Cardiac muscle cell (in vitro differentiated cells and primary cell): ENCODE measurements at regions not wholly inside any gene's neighbourhood (a gene's known extent, or its start where the extent isn't known, plus 50 kb on each side); places are given as distances from the start of the nearest gene placed in this dataset.

Experiments used
- DNase-seq, 2 donors: peaks; one replicate each; pipeline versions ENCODE4 v3.0.0 to v3.0.0-alpha.2; 2010 to 2017; ENCODE audit warnings: low read depth in 1 of 2, low spot score in 1 of 2
- H3K27ac ChIP-seq: fragments of 200-600 bp; sonication (generic); 2 replicates; pipeline ENCODE4 v1.5.1; 2016
- H3K27me3 ChIP-seq: fragments of 200-600 bp; sonication (generic); 2 replicates; pipeline ENCODE4 v1.6.0; 2016; ENCODE audit warnings: control low read depth
- H3K36me3 ChIP-seq: fragments of 200-600 bp; sonication (generic); 2 replicates; pipeline ENCODE4 v1.5.1; 2016; ENCODE audit warnings: control low read depth
- H3K4me1 ChIP-seq: fragments of 200-600 bp; sonication (generic); 2 replicates; pipeline ENCODE4 v1.8.1; 2017; ENCODE audit warnings: low read depth, mild to moderate bottlenecking, mixed run types
- H3K4me3 ChIP-seq: fragments of 200-600 bp; sonication (generic); 2 replicates; pipeline ENCODE4 v1.5.1; 2016; ENCODE audit warnings: mild to moderate bottlenecking
- H3K9me3 ChIP-seq: fragments of 200-600 bp; sonication (generic); 2 replicates; pipeline ENCODE4 v1.5.1; 2017; ENCODE audit warnings: low read depth, mild to moderate bottlenecking, control low read depth
- TF ChIP-seq, protein P1 (sequence below): IDR thresholded peaks from 2 replicates; pipeline ENCODE4 v1.5.1; 2012; ENCODE audit warnings: low read depth, mild to moderate bottlenecking, low read length

DNA sequence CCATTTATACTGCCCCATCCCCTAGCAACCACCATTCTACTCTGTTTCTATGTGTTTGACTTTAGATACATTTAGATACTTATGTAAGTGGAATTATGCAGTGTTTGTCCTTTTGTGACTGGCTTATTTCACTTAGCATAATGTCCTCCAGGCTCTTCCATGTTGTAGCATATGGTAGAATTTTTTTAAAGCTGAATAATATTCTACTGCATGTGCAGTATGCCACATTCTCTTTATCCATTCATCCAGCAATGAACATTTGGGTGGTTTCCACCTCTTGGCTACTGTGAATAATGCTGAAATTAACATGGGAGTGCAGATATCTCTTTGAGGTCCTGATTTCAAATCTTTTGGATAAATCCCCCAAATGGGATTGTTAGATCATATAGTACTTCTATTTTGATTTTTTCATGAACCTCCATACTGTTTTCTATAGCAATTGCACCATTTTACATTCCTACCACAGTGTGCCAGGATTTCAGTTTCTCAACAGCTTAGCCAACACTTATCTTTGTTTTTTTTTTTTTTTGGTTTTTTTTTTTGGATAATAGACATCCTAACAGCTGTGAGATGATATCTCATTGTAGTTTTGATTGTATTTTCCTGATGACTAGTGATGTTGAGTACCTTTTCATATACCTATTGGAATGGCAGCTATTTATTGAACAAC, 105.9 kb upstream of the LNX1 start:
- DNase-seq = peak in 1 of 2 donors; percentile 65
- Histone ChIP-seq H3K27ac (no peak overlapping the region), H3K36me3 (no peaks in the 10 kb centered on the region), H3K4me1 (peaks cover 1% of the 10 kb centered on the region), H3K4me3 (no peak overlapping the region), H3K9me3 (no peaks in the 10 kb centered on the region), H3K27me3 (no peaks in the 10 kb centered on the region)
- TF ChIP-seq, protein P1, sequence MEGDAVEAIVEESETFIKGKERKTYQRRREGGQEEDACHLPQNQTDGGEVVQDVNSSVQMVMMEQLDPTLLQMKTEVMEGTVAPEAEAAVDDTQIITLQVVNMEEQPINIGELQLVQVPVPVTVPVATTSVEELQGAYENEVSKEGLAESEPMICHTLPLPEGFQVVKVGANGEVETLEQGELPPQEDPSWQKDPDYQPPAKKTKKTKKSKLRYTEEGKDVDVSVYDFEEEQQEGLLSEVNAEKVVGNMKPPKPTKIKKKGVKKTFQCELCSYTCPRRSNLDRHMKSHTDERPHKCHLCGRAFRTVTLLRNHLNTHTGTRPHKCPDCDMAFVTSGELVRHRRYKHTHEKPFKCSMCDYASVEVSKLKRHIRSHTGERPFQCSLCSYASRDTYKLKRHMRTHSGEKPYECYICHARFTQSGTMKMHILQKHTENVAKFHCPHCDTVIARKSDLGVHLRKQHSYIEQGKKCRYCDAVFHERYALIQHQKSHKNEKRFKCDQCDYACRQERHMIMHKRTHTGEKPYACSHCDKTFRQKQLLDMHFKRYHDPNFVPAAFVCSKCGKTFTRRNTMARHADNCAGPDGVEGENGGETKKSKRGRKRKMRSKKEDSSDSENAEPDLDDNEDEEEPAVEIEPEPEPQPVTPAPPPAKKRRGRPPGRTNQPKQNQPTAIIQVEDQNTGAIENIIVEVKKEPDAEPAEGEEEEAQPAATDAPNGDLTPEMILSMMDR = peak; percentile 13

DNA sequence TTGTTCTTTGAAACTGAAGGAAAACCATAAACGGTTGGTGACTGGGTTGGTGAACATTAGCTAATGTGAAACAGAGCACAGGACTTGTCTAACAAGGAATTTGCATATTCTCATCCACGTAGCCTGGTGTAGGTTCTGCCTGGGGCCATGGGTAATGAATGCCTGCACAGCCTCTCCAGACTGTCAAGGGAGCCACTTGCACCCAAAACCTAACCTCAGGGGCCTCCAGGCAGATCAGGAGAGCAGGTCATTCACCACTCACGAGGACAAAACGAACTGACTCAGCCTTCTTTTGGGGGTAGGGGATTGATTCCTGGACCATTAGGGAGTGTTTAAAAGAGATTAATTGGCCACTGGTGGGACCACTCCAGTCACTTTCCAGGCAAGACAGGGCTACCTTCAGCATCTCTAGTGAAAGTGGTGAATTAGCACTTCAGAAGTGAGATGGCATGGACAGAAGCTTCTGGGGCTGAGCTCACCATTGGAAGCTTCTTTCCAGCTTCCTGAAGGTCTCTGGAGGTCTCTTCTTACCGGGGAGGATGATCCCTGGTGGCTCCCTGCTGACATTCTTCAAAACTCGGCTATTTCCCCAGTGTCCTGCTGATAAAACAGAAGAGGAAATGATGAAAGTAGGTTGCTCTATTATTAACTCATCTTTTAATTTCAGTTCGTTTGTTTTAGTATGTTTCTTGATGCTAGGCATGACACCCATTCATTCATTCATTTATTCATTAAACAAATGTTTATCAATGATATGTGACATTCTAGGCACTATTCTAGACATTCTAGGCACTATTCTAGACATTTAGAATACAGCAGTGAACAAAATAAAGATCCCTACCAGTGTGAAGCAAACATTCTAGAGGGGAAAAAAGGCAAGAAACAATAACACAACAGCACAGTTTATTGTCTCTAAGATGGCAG, 104.5 kb upstream of the LNX1 start:
- Histone ChIP-seq H3K9me3 (no peaks in the 10 kb centered on the region), H3K27me3 (no peaks in the 10 kb centered on the region), H3K36me3 (no peaks in the 10 kb centered on the region), H3K4me1 (no peaks in the 10 kb centered on the region), H3K27ac (no peak overlapping the region), H3K4me3 (no peak overlapping the region)
- no peak for DNase-seq
- TF ChIP-seq, protein P1 = no peak

DNA sequence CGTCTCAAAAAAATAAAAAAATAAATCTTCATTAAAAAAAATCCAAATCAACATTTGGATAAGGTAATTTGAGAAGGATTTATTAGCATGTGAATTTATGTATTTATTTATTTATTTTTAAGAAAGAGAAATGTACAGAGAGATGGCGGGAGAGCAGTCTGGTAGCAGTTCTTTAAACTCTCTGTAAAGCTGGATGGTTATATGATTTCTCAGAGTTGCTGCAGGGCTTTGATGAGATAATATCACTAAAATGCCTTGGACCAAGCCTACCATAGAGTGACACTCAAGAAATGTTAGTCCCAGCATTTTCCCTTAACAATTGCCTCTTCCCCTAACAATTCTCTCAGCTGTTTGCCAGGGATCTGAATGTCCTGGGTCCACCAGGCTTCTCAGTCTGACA, 103.4 kb upstream of the LNX1 start:
- H3K4me3 ChIP-seq = no peak overlapping the region
- TF ChIP-seq, protein P1 = no peak
- H3K4me1 ChIP-seq = no peaks in the 10 kb centered on the region
- H3K36me3 ChIP-seq = no peaks in the 10 kb centered on the region
- H3K27ac ChIP-seq = no peak overlapping the region
- DNase-seq = no peak
- no peaks in the 10 kb centered on the region for H3K9me3 ChIP-seq
- no peaks in the 10 kb centered on the region for H3K27me3 ChIP-seq

DNA sequence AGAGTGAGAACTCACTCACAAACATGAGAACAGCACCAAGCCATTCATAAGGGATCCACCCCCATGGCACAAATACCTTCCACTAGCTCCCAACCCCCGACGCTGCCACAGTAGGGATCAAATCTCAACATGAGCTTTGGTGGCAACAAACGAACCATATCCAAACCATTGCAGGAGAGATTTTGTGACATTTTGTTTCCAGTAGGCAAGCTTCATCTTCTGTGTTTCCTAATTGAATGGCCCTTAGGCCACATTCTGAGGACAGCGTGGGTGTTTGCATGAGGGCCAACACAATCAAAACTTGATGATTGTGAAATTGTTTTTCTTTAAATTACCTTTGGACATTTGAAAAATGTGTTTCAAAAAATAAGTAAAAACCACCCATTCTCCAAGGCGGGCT, 102.6 kb upstream of the LNX1 start:
- Histone ChIP-seq H3K36me3 (no peaks in the 10 kb centered on the region), H3K4me1 (no peaks in the 10 kb centered on the region), H3K27ac (no peak overlapping the region), H3K27me3 (no peaks in the 10 kb centered on the region), H3K4me3 (no peak overlapping the region), H3K9me3 (no peaks in the 10 kb centered on the region)
- no peak for DNase-seq
- TF ChIP-seq, protein P1 = no peak

DNA sequence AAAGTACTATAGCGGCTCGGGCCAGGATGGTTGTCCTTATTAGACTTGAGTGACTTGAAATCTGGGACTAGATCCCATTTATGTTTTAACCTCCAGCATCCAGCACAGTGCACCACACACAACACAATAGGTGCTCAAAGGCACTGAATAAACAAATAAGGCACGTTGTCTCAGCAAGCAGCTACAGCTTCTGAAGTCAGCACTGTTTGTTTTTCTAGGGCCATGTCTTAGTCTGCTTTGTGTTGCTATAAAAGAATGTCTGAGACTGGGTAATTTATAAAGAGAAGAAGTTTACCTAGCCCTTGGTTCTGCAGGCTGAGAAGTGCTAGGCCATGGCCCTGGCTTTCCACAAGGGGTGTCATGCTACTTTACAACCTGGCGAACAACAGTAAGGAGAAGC, 102.1 kb upstream of the LNX1 start:
- H3K36me3 ChIP-seq = no peaks in the 10 kb centered on the region
- no peaks in the 10 kb centered on the region for H3K4me1 ChIP-seq
- no peaks in the 10 kb centered on the region for H3K9me3 ChIP-seq
- no peak overlapping the region for H3K27ac ChIP-seq
- no peak overlapping the region for H3K4me3 ChIP-seq
- no peaks in the 10 kb centered on the region for H3K27me3 ChIP-seq
- no peak for DNase-seq
- TF ChIP-seq, protein P1 = no peak
